ENCODE measurements at regions not wholly inside any gene's neighbourhood (a gene's known extent, or its start where the extent isn't known, plus 50 kb on each side); places are given as distances from the start of the nearest gene placed in this dataset.
A peak's percentile ranks its signal among the peaks of the same experiment; 100 is the strongest.
"Not testable (repeated sequence)": the region's sequence is repeated elsewhere in the genome, so short reads cannot be mapped to it uniquely, and the experiment has no call there.

GRCh38 chr11:69876013-69876412 is 56.8 kb upstream of the FGF3 start:
- no peaks in the 10 kb centered on the region for H3K27me3 ChIP-seq
- no peaks in the 10 kb centered on the region for H3K36me3 ChIP-seq
- no peaks in the 10 kb centered on the region for H3K4me1 ChIP-seq
- H3K27ac ChIP-seq, result no peak overlapping the region
- TF ChIP-seq POLR2A (IDR thresholded peaks at IDR 0.05) (no peak), CTCF (IDR thresholded peaks at IDR 0.05) (no peak)
- H3K9me3 ChIP-seq, result no peaks in the 10 kb centered on the region
- DNase-seq, result peak in 1 of 3 donors; percentile 30
- no peak overlapping the region for H3K4me3 ChIP-seq

GRCh38 chr11:69877235-69877634 is 58.0 kb upstream of the FGF3 start:
- no peak overlapping the region for H3K4me3 ChIP-seq
- no peaks in the 10 kb centered on the region for H3K4me1 ChIP-seq
- no peak overlapping the region for H3K27ac ChIP-seq
- no peaks in the 10 kb centered on the region for H3K27me3 ChIP-seq
- H3K9me3 ChIP-seq, result no peaks in the 10 kb centered on the region
- TF ChIP-seq POLR2A (IDR thresholded peaks at IDR 0.05), result no peak
- no peak for TF ChIP-seq CTCF (IDR thresholded peaks at IDR 0.05)
- peak in 1 of 3 donors; percentile 24 for DNase-seq
- H3K36me3 ChIP-seq, result no peaks in the 10 kb centered on the region

GRCh38 chr11:69877704-69878103 is 58.5 kb upstream of the FGF3 start:
- not testable (repeated sequence) for H3K9me3 ChIP-seq, H3K4me3 ChIP-seq, H3K4me1 ChIP-seq, H3K27me3 ChIP-seq, H3K27ac ChIP-seq, H3K36me3 ChIP-seq, DNase-seq

- H3K36me3 ChIP-seq, result no peaks in the 10 kb centered on the region
- H3K27ac ChIP-seq, result no peak overlapping the region
- H3K4me3 ChIP-seq, result no peak overlapping the region
- H3K4me1 ChIP-seq, result no peaks in the 10 kb centered on the region
- no peaks in the 10 kb centered on the region for H3K9me3 ChIP-seq
- no peaks in the 10 kb centered on the region for H3K27me3 ChIP-seq
- DNase-seq, result no peak
- no peak for TF ChIP-seq POLR2A (IDR thresholded peaks at IDR 0.05)
- no peak for TF ChIP-seq CTCF (IDR thresholded peaks at IDR 0.05)
These were observed 59.1 kb upstream of the FGF3 start for GRCh38 chr11:69878144-69878883.

- Histone ChIP-seq H3K9me3 (no peaks in the 10 kb centered on the region), H3K4me3 (no peak overlapping the region), H3K27me3 (no peaks in the 10 kb centered on the region), H3K27ac (no peak overlapping the region), H3K4me1 (no peaks in the 10 kb centered on the region), H3K36me3 (no peaks in the 10 kb centered on the region)
- TF ChIP-seq CTCF (IDR thresholded peaks at IDR 0.05), result no peak
- TF ChIP-seq POLR2A (IDR thresholded peaks at IDR 0.05), result no peak
- DNase-seq, result no peak
These were observed 59.9 kb upstream of the FGF3 start for GRCh38 chr11:69878927-69879728.

- Histone ChIP-seq H3K4me3 (no peak overlapping the region), H3K9me3 (no peaks in the 10 kb centered on the region), H3K36me3 (no peaks in the 10 kb centered on the region), H3K4me1 (no peaks in the 10 kb centered on the region), H3K27ac (no peak overlapping the region), H3K27me3 (no peaks in the 10 kb centered on the region)
- no peak for DNase-seq
- TF ChIP-seq POLR2A (IDR thresholded peaks at IDR 0.05) (no peak), CTCF (IDR thresholded peaks at IDR 0.05) (no peak)
These were observed 60.5 kb upstream of the FGF3 start for GRCh38 chr11:69879729-69880005.
